GM20000 (cell line): ENCODE measurements at regions not wholly inside any gene's neighbourhood (a gene's known extent, or its start where the extent isn't known, plus 50 kb on each side); places are given as distances from the start of the nearest gene placed in this dataset.

Experiments
- DNase-seq: peaks from one replicate; pipeline ENCODE4 v3.0.0; 2012; ENCODE audit warnings: low spot score
- CTCF ChIP-seq: IDR thresholded peaks from 2 replicates; pipeline ENCODE4 v1.5.1; 2012; ENCODE audit warnings: mild to moderate bottlenecking, control low read depth; ENCODE audit errors: extremely low read depth, missing control alignments

- no peak for TF ChIP-seq CTCF
- DNase-seq = no peak
These were observed 157.9 kb upstream of the HES1 start for GRCh38 chr3:193978030-193978429.

DNA sequence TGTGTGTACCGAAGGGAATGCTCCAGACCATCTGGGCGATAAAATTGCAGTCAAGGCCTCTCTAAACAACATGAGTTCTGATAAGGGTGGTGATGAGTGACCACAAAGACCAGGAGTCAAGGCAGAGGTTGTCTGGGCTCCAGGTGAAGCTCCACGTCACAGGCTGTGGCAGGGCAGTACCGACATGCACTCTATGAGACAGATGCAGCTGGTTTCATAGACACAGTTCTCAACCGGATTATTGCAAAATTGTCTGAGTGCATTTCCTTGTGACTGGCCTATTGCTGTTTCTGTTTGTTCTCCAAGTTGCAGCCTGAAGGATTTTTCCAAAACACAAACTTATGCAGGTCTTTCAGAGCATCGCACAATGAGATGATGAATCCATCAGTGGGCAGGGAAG is 157.5 kb upstream of the HES1 start:
- no peak for DNase-seq
- TF ChIP-seq CTCF = no peak

DNA sequence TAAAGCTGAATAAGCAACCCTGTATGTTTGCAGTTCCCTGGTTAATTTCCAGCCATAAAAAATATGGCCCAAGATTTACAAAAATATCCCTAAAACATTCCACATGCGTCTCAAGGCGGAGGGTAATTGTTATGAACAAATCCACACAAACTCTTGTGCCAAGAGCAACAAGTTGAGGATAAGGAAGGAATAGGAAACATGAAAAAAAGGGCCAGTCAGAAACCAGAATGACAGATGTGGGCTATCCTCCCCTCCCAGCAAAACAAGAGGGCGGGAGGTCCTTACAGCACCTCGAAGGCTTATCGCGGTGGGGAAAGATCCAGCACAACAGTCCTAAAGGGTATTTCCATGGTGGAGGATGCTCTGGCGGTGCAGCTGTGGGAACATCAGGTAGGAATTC is 155.6 kb upstream of the HES1 start:
- no peak for TF ChIP-seq CTCF
- DNase-seq = no peak

GRCh38 chr3:193980905-193981304 is 155.0 kb upstream of the HES1 start:
- no peak for DNase-seq
- TF ChIP-seq CTCF = no peak

DNA sequence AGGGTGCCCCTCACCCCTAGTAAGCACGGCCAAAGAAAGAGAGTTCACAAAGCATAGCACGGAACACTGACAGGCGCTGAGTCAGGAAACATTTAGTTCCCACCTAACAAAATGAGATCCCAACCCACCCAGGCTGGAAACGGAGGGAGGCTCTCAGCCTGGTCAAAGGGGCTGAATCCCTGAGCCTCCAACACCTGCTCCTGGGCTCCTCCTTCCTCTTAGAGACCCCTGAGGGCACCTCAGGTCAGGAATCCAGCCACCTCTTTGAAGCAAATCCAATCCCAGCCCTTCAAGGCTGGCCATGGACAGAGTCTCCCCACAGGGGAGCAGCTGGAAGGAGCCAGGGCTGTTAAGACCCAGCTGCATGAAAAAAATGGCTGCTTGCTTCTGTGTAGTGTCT is 154.4 kb upstream of the HES1 start:
- TF ChIP-seq CTCF = no peak

GRCh38 chr3:193982258-193982659 is 153.7 kb upstream of the HES1 start:
- no peak for TF ChIP-seq CTCF
- DNase-seq = no peak

More for the DNA sequence above, 154.4 kb upstream of the HES1 start:
- DNase-seq = no peak

GRCh38 chr3:193983846-193984818 is 151.8 kb upstream of the HES1 start:
- no peak for TF ChIP-seq CTCF
- no peak for DNase-seq
